GM12891 (cell line): ENCODE measurements at regions not wholly inside any gene's neighbourhood (a gene's known extent, or its start where the extent isn't known, plus 50 kb on each side); places are given as distances from the start of the nearest gene placed in this dataset.

Experiments
- POLR2A ChIP-seq: IDR thresholded peaks from 2 replicates; pipeline ENCODE4 v1.6.1; 2011; ENCODE audit warnings: low read depth, low read length, control low read depth
- POLR2AphosphoS5 ChIP-seq: IDR thresholded peaks from 2 replicates; pipeline ENCODE4 v1.6.1; 2011; ENCODE audit warnings: low read depth, low read length, control low read depth
- SPI1 ChIP-seq: IDR thresholded peaks from 2 replicates; pipeline ENCODE4 v1.6.1; 2011; ENCODE audit warnings: low read depth, low read length, control low read depth

GRCh38 chr11:134642206-134642605 lies 230.2 kb upstream of the B3GAT1 start:
- TF ChIP-seq POLR2A (no peak), SPI1 (no peak), POLR2AphosphoS5 (no peak)
